ENCODE measurements at regions not wholly inside any gene's neighbourhood (a gene's known extent, or its start where the extent isn't known, plus 50 kb on each side); places are given as distances from the start of the nearest gene placed in this dataset.

- no peak for DNase-seq
These were observed 255.3 kb downstream of the LY86 start for GRCh38 chr6:6843777-6844176.

DNA sequence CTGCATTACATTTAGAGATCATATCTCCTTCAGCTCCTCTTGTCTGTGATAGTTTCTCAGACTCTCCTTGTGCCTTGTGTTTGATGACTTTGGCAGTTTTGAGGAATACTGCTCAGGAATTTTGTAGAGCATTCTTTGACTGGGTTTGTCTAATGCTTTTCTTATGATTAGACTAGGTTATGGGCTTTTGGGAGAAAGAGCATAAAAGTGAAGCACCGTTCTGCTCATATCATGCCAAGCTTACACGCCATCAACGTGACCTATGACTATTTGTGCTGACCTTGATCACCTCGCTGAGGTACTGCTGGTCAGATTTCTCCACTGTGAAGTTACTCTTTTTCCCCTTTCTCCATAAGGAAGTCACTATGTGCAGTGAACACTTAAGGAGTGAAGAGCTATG is 256.0 kb downstream of the LY86 start:
- DNase-seq = no peak

DNA sequence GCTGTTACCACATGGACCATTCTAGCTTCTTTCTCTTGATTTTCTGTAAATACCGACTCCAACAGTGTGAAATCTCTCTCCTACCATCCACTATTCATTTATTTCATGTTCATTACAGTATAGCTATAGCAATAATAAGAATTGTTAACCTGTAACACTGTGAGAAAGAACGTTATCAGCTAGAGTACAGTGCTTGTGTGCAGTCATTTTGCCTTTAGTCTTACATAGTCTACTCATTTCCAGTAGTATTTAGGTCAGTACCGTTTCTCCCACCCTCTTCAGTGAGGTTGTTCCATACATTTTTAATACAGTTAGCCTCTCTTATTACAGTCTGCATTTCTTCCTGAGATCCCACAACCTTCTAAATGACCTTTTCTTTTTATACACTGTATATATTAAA is 257.1 kb downstream of the LY86 start:
- DNase-seq = no peak

DNA sequence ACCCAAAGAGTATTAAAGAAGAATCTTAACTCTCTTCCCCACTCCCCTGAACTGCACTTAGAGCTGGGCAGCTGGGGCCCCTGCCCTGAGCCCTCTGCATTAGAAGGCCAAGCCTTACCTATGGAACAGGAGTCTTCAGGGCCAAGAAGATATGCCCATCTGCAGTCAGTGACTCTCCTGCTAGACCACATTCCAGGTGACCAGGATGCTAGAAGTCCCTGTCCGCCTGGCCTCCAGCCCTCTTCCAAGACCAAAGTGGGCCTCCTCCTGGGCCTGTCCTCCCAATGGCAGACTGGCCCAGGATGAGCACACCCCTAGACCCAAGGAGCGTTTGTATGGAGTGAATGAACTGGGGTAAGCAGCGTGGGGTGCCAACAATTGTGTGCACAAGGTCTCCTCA is 259.1 kb downstream of the LY86 start:
- no peak for DNase-seq

- no peak for DNase-seq
These were observed 256.5 kb upstream of the RREB1 start for GRCh38 chr6:6851059-6851948.

DNA sequence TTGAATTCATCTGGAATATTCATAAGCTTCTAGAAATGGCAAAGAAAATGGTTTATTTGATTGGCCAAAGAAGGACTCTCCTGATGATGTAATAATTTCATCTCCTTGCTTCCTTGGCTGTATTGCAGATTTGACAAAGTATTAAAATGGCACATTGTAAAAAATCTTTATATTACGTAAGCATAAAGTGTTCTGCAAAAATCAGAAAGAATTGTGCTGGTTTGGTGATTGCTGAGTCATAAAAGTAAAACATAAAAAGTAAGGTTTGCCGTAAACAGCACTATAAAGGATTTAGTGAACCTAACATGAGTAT is 255.9 kb upstream of the RREB1 start:
- DNase-seq = no peak

- DNase-seq = peak; percentile 76 to 80
These were observed 250.9 kb upstream of the RREB1 start for GRCh38 chr6:6856538-6857523.

DNA sequence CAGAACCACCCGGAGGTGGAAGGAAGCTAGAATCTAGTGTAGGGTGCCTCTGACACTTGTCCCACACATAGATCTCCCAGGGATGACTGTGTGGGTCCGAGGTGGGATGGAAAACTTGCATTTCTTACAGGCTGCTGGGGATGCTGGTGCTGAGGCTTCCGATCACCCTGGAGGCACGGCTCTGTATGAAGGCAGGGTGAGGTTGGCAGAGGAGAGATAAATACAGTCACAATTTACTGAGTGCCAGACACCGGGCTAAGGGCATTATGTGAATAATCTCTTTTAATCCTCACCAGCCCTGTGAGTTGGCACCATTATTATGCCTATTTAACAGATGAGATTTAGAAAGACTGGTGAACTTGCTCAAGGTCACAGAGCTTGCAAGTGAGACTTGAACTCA is 250.2 kb upstream of the RREB1 start:
- no peak for DNase-seq

DNA sequence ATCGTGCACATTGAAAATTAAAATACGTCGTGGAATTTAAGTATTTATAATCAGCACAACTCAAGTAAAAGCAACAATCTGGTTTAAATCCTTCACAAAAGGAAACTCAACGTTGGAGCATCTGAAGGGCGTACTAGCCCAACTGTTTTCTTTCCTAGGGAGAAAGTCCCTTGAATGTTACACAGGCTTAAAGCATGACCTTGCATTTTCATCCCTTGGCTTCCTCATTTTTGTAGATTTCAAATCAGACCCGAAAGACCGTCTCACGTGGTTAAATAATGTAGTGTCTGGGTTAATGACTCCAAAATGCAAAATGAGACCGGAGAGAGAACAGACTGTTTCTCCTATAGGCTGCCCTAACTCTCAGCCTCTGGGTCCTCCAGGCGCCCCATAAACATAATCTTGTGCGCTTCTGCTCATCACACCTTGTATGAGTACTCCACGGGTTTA is 249.2 kb upstream of the RREB1 start:
- no peak for DNase-seq

GRCh38 chr6:6859105-6859504 is 248.7 kb upstream of the RREB1 start:
- no peak for DNase-seq

DNA sequence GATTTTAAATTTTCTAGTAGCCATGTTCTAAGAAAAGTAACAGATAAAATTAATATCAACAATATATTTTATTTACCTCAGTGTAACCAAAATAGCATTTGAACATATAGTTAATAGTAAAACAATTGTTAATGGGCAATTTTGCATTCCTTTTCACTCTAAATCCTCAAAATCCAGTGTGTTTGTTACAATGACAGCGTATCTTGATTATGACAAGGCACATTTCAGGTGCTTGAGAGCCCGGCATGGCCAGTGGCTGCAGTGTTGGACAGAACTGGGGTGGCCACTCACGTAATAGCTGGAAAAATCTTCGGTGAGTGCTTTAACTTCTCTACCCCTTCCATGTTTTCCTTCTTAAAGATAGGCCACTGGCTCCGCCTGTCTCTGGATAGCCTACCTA is 248.0 kb upstream of the RREB1 start:
- DNase-seq = no peak

GRCh38 chr6:6860863-6861262 is 246.9 kb upstream of the RREB1 start:
- DNase-seq = no peak

- no peak for DNase-seq
These were observed 246.3 kb upstream of the RREB1 start for GRCh38 chr6:6861351-6861894.

- no peak for DNase-seq
These were observed 245.8 kb upstream of the RREB1 start for GRCh38 chr6:6861995-6862394.

GRCh38 chr6:6863970-6864639 is 243.7 kb upstream of the RREB1 start:
- no peak for DNase-seq

GRCh38 chr6:6865611-6866010 is 242.2 kb upstream of the RREB1 start:
- DNase-seq = no peak

GRCh38 chr6:6866656-6867403 is 240.9 kb upstream of the RREB1 start:
- DNase-seq = no peak

DNA sequence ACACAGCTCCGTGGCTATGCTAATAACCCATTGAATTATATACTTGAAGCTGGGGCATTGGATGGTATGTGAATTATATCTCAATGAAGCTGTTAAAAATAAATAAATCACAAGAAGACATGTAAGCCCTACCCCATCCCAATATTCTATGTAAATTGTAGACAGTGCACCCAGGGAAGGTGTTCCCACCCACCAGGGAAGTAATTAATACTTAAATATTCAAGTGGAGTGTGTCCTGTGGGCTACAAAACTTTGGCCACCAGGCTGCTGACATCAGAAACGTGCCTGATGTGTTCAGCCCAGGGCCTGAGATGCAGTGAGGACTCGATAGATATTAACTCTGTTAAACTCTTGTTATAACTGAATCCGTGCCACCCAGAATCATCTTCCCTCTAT is 240.4 kb upstream of the RREB1 start:
- DNase-seq = no peak

GRCh38 chr6:6869094-6869493 is 238.7 kb upstream of the RREB1 start:
- no peak for DNase-seq

DNA sequence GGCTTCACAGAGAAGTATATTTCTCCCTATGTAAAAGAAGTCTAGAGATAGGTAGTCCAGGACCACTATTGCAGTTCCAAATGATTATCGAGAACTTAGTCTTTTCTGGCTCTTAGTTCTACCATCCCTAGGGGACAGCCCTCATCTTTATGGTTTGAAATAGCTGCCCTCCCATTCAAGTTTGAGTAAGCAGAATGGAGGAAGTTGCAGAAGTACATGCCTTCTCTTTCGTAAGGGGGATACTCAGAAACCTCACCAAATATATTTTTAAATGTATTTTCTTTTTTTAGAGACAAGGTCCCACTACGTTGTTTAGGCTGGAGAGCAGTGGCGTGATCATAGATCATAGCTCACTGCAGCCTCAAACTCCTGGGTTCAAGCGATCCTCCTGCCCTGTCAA is 236.8 kb upstream of the RREB1 start:
- no peak for DNase-seq

GRCh38 chr6:6872459-6873344 is 235.1 kb upstream of the RREB1 start:
- no peak for DNase-seq

Measured in activated T-cell treated with anti-CD3 and anti-CD28 coated beads, Interleukin-2, amount 50 U/mL, for 48 hours (primary cell).